SK-N-SH (cell line): ENCODE measurements at regions not wholly inside any gene's neighbourhood (a gene's known extent, or its start where the extent isn't known, plus 50 kb on each side); places are given as distances from the start of the nearest gene placed in this dataset.

Source experiments
- CTCF ChIA-PET: fragments of 300-600, 350-600 bp; formaldehyde crosslinking; extraction: SDS; loops from one replicate; lab custom pipeline; 2021; lab: Yijun Ruan, JAX
- POLR2A ChIA-PET: fragments of 350-600 bp; sonication (Branson Sonifier 250); formaldehyde crosslinking; extraction: SDS; loops from one replicate; lab custom pipeline; 2020; ENCODE audit warnings: antibody characterized with exemption, inconsistent platforms; lab: Yijun Ruan, JAX
- DNase-seq: peaks from one replicate; pipeline ENCODE4 v3.0.0; 2012
- H2AFZ ChIP-seq: fragments of 200-600 bp; sonication (generic); 2 replicates; pipeline ENCODE4 v1.8.1; 2016; ENCODE audit warnings: antibody characterized with exemption, mild to moderate bottlenecking, low read depth
- H3F3A ChIP-seq: fragments of 200-600 bp; sonication (generic); replicated peaks from 2 replicates; pipeline ENCODE3; 2016; ENCODE audit warnings: antibody characterized with exemption, mild to moderate bottlenecking; ENCODE audit not compliant: insufficient read depth
- H3K27ac ChIP-seq, 2 experiments: fragments of 200-500 bp in 1 of 2; fragments of 200-600 bp in 1 of 2; sonication (Bioruptor generic) in 1 of 2; sonication (generic), shearing (Covaris generic) in 1 of 2; 2 replicates each; pipeline versions ENCODE4 v1.5.1 to v1.6.1; 2014 to 2016; ENCODE audit warnings: low read depth in 2 of 2, inconsistent platforms in 1 of 2, low read length in 1 of 2, mild to moderate bottlenecking in 1 of 2, mixed read lengths in 1 of 2
- H3K27me3 ChIP-seq: fragments of 200-600 bp; sonication (generic), shearing (Covaris generic); 2 replicates; pipeline ENCODE4 v1.6.1; 2016; ENCODE audit warnings: mixed run types; ENCODE audit not compliant: insufficient read depth
- H3K36me3 ChIP-seq, 2 experiments: fragments of 200-500 bp in 1 of 2; fragments of 200-600 bp in 1 of 2; sonication (Bioruptor generic) in 1 of 2; sonication (generic) in 1 of 2; replicated peaks in 1 of 2; 2 replicates each; pipeline versions ENCODE3 to v1.5.1; 2014 to 2016; ENCODE audit warnings: low read length in 1 of 2, mild to moderate bottlenecking in 1 of 2; ENCODE audit not compliant: insufficient read depth in 2 of 2, control insufficient read depth in 1 of 2
- H3K4me1 ChIP-seq, 2 experiments: fragments of 200-500 bp in 1 of 2; fragments of 200-600 bp in 1 of 2; sonication (Bioruptor generic) in 1 of 2; sonication (generic), shearing (Covaris generic) in 1 of 2; 2 replicates each; pipeline versions ENCODE4 v1.5.1 to v1.6.1; 2014 to 2016; ENCODE audit warnings: low read depth in 1 of 2, low read length in 1 of 2, mixed run types in 1 of 2; ENCODE audit not compliant: insufficient read depth in 2 of 2, control insufficient read depth in 1 of 2
- H3K4me2 ChIP-seq: fragments of 200-600 bp; sonication (generic), shearing (Covaris generic); 2 replicates; pipeline ENCODE4 v1.6.1; 2017; ENCODE audit warnings: mixed run types
- H3K4me3 ChIP-seq, 2 experiments: fragments of 200-500 bp in 1 of 2; fragments of 200-600 bp in 1 of 2; sonication (Bioruptor generic) in 1 of 2; sonication (generic), shearing (Covaris generic) in 1 of 2; 2 replicates each; pipeline versions ENCODE4 v1.5.1 to v1.8.1; 2014 to 2016; ENCODE audit warnings: low read depth in 2 of 2, inconsistent platforms in 1 of 2, low read length in 1 of 2, mild to moderate bottlenecking in 1 of 2, mixed read lengths in 1 of 2, moderate library complexity in 1 of 2
- H3K79me2 ChIP-seq: fragments of 200-600 bp; sonication (generic); 2 replicates; pipeline ENCODE4 v1.8.1; 2017; ENCODE audit warnings: mild to moderate bottlenecking; ENCODE audit not compliant: insufficient read depth
- H3K9ac ChIP-seq: fragments of 200-600 bp; sonication (generic); 2 replicates; pipeline ENCODE4 v1.6.1; 2017; ENCODE audit warnings: mixed run types
- H3K9me2 ChIP-seq: fragments of 200-600 bp; sonication (generic); 2 replicates; pipeline ENCODE4 v1.6.1; 2017; ENCODE audit warnings: mixed run types
- H3K9me3 ChIP-seq: fragments of 200-600 bp; sonication (generic); 2 replicates; pipeline ENCODE4 v1.6.1; 2017; ENCODE audit warnings: mixed run types, mild to moderate bottlenecking, moderate library complexity
- H4K20me1 ChIP-seq: fragments of 200-600 bp; sonication (generic); 2 replicates; pipeline ENCODE4 v1.6.1; 2017; ENCODE audit warnings: mild to moderate bottlenecking, mixed run types; ENCODE audit not compliant: insufficient read depth
- ELF1 ChIP-seq: IDR thresholded peaks from 2 replicates; pipeline ENCODE4 v1.4.0; 2012
- FOXJ3 ChIP-seq: sonication (generic); formaldehyde crosslinking; IDR thresholded peaks from 2 replicates; pipeline ENCODE4 v1.5.1; 2020; ENCODE audit warnings: mild to moderate bottlenecking, missing genetic modification reagents
- GABPA ChIP-seq: IDR thresholded peaks from 2 replicates; pipeline ENCODE4 v1.4.0; 2012; ENCODE audit warnings: low read depth, mild to moderate bottlenecking
- GATA2 ChIP-seq: sonication (generic); formaldehyde crosslinking; IDR thresholded peaks from 2 replicates; pipeline ENCODE4 v1.5.0; 2020; ENCODE audit warnings: mild to moderate bottlenecking, missing genetic modification reagents
- IRF3 ChIP-seq: fragments of 150-350 bp; IDR thresholded peaks from 2 replicates; pipeline ENCODE4 v1.6.1; 2016; ENCODE audit warnings: mild to moderate bottlenecking, low read depth, low read length
- JUND ChIP-seq: IDR thresholded peaks from 2 replicates; pipeline ENCODE4 v1.4.0; 2012
- MEF2A ChIP-seq: IDR thresholded peaks from 2 replicates; pipeline ENCODE4 v1.4.0; 2012; ENCODE audit warnings: low read depth, borderline replicate concordance
- MXI1 ChIP-seq: IDR thresholded peaks from 2 replicates; pipeline ENCODE4 v1.6.1; 2012; ENCODE audit warnings: mild to moderate bottlenecking, low read depth, low read length, improper control_type of control experiment
- NRF1 ChIP-seq: IDR thresholded peaks from 2 replicates; pipeline ENCODE4 v1.6.1; 2012; ENCODE audit warnings: low read depth, mild to moderate bottlenecking, low read length
- POLR2AphosphoS5 ChIP-seq: IDR thresholded peaks from 2 replicates; pipeline ENCODE4 v1.6.1; 2012; ENCODE audit warnings: low read depth, low read length
- RAD21 ChIP-seq: IDR thresholded peaks from 2 replicates; pipeline ENCODE4 v1.6.1; 2012; ENCODE audit warnings: mild to moderate bottlenecking, low read length
- RFX5 ChIP-seq: IDR thresholded peaks from 2 replicates; pipeline ENCODE4 v1.6.1; 2012; ENCODE audit warnings: mild to moderate bottlenecking, improper control_type of control experiment, low read length
- SMC3 ChIP-seq: IDR thresholded peaks from 2 replicates; pipeline ENCODE4 v1.6.1; 2012; ENCODE audit warnings: low read depth, low read length, improper control_type of control experiment
- TAF1 ChIP-seq: IDR thresholded peaks from 2 replicates; pipeline ENCODE4 v1.6.1; 2012; ENCODE audit warnings: low read depth, mild to moderate bottlenecking, low read length, moderate library complexity, borderline replicate concordance
- TEAD4 ChIP-seq: IDR thresholded peaks from 2 replicates; pipeline ENCODE4 v1.4.0; 2012; ENCODE audit warnings: mild to moderate bottlenecking, borderline replicate concordance; ENCODE audit not compliant: insufficient read depth
- YY1 ChIP-seq: IDR thresholded peaks from 2 replicates; pipeline ENCODE4 v1.4.0; 2012; ENCODE audit warnings: low read depth, mild to moderate bottlenecking
- WGBS: methylation state at CpG from one replicate; pipeline ENCODE4 v1.1.6; 2017; ENCODE audit warnings: low lambda C conversion rate; 5-methylcytosine and 5-hydroxymethylcytosine counted together
- TF ChIP-seq, protein P1 (sequence below): IDR thresholded peaks from 2 replicates; pipeline ENCODE4 v1.4.0; 2012; ENCODE audit warnings: low read depth, borderline replicate concordance
- TF ChIP-seq, protein P2 (sequence below): IDR thresholded peaks from 2 replicates; pipeline ENCODE4 v1.4.0; 2012; ENCODE audit warnings: low read depth
- TF ChIP-seq, protein P3 (sequence below): fragments of 150-350 bp; IDR thresholded peaks from 2 replicates; pipeline ENCODE4 v1.6.1; 2017; ENCODE audit warnings: antibody characterized with exemption, low read length, low read depth, borderline replicate concordance
- TF ChIP-seq, protein P4 (sequence below): fragments of 200-600 bp; sonication (generic); IDR thresholded peaks from 2 replicates; pipeline ENCODE4 v1.6.1; 2017; ENCODE audit warnings: antibody characterized with exemption, mild to moderate bottlenecking, moderate library complexity

DNA sequence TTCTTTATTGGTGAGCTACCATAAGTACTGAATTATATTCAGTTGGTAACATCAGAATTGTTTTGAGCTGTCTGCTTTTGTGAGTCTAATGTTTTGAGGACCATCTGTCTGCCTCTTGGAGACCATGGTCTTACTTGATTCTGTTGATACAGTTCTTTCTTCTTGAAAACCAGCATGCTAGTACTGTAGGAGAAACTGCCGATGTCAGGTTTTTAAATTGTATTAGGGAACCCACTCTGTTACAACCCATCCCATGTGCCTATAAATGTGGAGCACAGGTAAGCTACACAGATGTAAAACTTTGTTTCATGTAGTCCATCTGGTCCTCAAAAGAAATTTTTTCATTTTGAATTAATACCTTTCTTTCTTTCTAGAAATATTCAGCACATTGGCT is 103.4 kb upstream of the DMRTA1 start:
- Histone ChIP-seq H3K27me3 (no peaks in the 10 kb centered on the region), H3K27ac (no peak overlapping the region), H3K9ac (no peak overlapping the region)
- TF ChIP-seq FOXJ3 (CRISPR knock-in tag) (no peak), SMC3 (no peak), JUND (no peak), TAF1 (no peak), IRF3 (no peak), POLR2AphosphoS5 (no peak), GABPA (no peak), GATA2 (no peak), NRF1 (no peak)
- TF ChIP-seq, protein P1, sequence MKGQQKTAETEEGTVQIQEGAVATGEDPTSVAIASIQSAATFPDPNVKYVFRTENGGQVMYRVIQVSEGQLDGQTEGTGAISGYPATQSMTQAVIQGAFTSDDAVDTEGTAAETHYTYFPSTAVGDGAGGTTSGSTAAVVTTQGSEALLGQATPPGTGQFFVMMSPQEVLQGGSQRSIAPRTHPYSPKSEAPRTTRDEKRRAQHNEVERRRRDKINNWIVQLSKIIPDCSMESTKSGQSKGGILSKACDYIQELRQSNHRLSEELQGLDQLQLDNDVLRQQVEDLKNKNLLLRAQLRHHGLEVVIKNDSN: no peak
- TF ChIP-seq, protein P2, sequence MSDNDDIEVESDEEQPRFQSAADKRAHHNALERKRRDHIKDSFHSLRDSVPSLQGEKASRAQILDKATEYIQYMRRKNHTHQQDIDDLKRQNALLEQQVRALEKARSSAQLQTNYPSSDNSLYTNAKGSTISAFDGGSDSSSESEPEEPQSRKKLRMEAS: no peak
- TF ChIP-seq, all 33 proteins: peak for 0
- Histone ChIP-seq H3K4me3 (no peak overlapping the region), H3K36me3 (no peaks in the 10 kb centered on the region), H3K4me1 (no peaks in the 10 kb centered on the region), H3K79me2 (no peaks in the 10 kb centered on the region), H3K9me3 (no peaks in the 10 kb centered on the region), H3F3A (no peaks in the 10 kb centered on the region), H4K20me1 (no peaks in the 10 kb centered on the region), H3K9me2 (no peaks in the 10 kb centered on the region), H2AFZ (no peak overlapping the region), H3K4me2 (no peak overlapping the region)
- no peak for DNase-seq
- CTCF ChIA-PET: no interaction called here
- POLR2A ChIA-PET: no interaction called here
- whole genome bisulfite sequencing: 10% methylated on average over 1 of the region's 1 CpG

DNA sequence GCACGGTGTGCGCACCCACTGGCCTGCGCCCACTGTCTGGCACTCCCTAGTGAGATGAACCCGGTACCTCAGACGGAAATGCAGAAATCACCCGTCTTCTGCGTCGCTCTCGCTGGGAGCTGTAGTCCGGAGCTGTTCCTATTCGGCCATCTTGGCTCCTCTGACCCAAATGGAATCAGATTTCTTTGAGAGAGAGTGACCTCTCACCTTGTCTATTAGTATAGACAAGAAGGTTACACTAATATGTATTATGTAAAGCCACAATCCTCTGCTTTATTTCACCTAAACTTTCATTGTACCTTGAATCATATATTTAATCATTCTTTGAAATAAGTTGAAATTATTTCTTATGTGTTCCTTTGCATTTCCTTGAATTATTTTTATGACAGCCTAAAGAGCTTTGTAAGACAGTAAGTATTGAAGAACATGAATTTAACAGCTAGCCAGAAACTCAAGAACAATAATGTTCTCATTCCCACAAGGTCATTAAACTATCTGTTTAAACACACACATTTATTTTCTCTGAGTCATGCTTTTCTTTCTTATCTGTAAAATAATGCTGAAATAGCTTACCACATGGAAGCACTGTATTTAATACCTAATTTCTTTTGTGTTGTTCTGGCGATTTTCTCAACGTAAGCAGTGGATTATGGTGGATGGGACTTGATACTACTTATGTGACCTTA is 91.8 kb upstream of the DMRTA1 start:
- Histone ChIP-seq H3K79me2 (no peaks in the 10 kb centered on the region), H2AFZ (no peak overlapping the region), H4K20me1 (no peaks in the 10 kb centered on the region), H3K9ac (no peak overlapping the region), H3K36me3 (no peaks in the 10 kb centered on the region), H3K27me3 (no peaks in the 10 kb centered on the region), H3K9me2 (no peaks in the 10 kb centered on the region), H3K4me1 (no peaks in the 10 kb centered on the region), H3K27ac (no peak overlapping the region), H3K4me3 (no peak overlapping the region), H3K4me2 (no peak overlapping the region), H3F3A (no peaks in the 10 kb centered on the region), H3K9me3 (no peaks in the 10 kb centered on the region)
- POLR2A ChIA-PET: no interaction called here
- DNase-seq: no peak
- TF ChIP-seq YY1 (no peak), MXI1 (no peak), GABPA (no peak), MEF2A (no peak), RAD21 (no peak), RFX5 (no peak), ELF1 (no peak), TEAD4 (no peak)
- TF ChIP-seq, protein P3, sequence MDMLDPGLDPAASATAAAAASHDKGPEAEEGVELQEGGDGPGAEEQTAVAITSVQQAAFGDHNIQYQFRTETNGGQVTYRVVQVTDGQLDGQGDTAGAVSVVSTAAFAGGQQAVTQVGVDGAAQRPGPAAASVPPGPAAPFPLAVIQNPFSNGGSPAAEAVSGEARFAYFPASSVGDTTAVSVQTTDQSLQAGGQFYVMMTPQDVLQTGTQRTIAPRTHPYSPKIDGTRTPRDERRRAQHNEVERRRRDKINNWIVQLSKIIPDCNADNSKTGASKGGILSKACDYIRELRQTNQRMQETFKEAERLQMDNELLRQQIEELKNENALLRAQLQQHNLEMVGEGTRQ: no peak
- TF ChIP-seq, protein P4, sequence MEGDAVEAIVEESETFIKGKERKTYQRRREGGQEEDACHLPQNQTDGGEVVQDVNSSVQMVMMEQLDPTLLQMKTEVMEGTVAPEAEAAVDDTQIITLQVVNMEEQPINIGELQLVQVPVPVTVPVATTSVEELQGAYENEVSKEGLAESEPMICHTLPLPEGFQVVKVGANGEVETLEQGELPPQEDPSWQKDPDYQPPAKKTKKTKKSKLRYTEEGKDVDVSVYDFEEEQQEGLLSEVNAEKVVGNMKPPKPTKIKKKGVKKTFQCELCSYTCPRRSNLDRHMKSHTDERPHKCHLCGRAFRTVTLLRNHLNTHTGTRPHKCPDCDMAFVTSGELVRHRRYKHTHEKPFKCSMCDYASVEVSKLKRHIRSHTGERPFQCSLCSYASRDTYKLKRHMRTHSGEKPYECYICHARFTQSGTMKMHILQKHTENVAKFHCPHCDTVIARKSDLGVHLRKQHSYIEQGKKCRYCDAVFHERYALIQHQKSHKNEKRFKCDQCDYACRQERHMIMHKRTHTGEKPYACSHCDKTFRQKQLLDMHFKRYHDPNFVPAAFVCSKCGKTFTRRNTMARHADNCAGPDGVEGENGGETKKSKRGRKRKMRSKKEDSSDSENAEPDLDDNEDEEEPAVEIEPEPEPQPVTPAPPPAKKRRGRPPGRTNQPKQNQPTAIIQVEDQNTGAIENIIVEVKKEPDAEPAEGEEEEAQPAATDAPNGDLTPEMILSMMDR: no peak
- TF ChIP-seq, protein P2: no peak
- CTCF ChIA-PET: no interaction called here
- 4% methylated on average over 8 of the region's 13 CpGs for WGBS
